Gastroesophageal sphincter (tissue), 4 donors: ENCODE measurements at regions not wholly inside any gene's neighbourhood (a gene's known extent, or its start where the extent isn't known, plus 50 kb on each side); places are given as distances from the start of the nearest gene placed in this dataset.

Source experiments
- ATAC-seq: fragments of 150-250 bp; one replicate; pipeline ENCODE4 v1.9.1; 2016; ENCODE audit warnings: mild to moderate bottlenecking, moderate library complexity
- H3K27ac ChIP-seq, 4 donors: fragments of 200-600 bp; sonication (generic) in 3 of 4; 1 replicate in 3 of 4; 2 replicates in 1 of 4; pipeline ENCODE4 v1.5.1; 2016 to 2019
- H3K27me3 ChIP-seq: fragments of 200-600 bp; sonication (generic); one replicate; pipeline ENCODE4 v1.5.1; 2019
- H3K36me3 ChIP-seq, 2 donors: fragments of 200-600 bp; sonication (generic); one replicate each; pipeline ENCODE4 v1.5.1; 2019; ENCODE audit warnings: control low read depth in 1 of 2
- H3K4me1 ChIP-seq, 3 donors: fragments of 200-600 bp; sonication (generic); 1 replicate in 2 of 3; 2 replicates in 1 of 3; pipeline ENCODE4 v1.5.1; 2016 to 2019; ENCODE audit warnings: control low read depth in 2 of 3
- H3K4me3 ChIP-seq, 2 donors: fragments of 200-600 bp; sonication (generic); one replicate each; pipeline ENCODE4 v1.5.1; 2019; ENCODE audit warnings: mild to moderate bottlenecking in 1 of 2, moderate library complexity in 1 of 2
- H3K9me3 ChIP-seq, 3 donors: fragments of 200-600 bp; sonication (generic); one replicate each; pipeline ENCODE4 v1.5.1; 2017 to 2019; ENCODE audit warnings: control low read depth in 2 of 3
- CTCF ChIP-seq, 4 experiments: fragments of 200-600 bp in 2 of 4; fragments of 450-650 bp in 2 of 4; sonication (generic) in 1 of 4; IDR thresholded peaks; one replicate each; pipeline ENCODE4 v1.5.1; 2017 to 2019; ENCODE audit warnings: antibody characterized with exemption in 4 of 4, mild to moderate bottlenecking in 2 of 4, moderate library complexity in 2 of 4
- EP300 ChIP-seq: sonication (generic); formaldehyde crosslinking; IDR thresholded peaks from one replicate; pipeline ENCODE4 v1.6.1; 2017; ENCODE audit warnings: antibody characterized with exemption, mild to moderate bottlenecking
- POLR2A ChIP-seq, 2 donors: fragments of 450-650 bp; IDR thresholded peaks; one replicate each; pipeline ENCODE4 v1.6.1; 2017; ENCODE audit warnings: antibody characterized with exemption in 2 of 2, mild to moderate bottlenecking in 2 of 2, moderate library complexity in 1 of 2
- POLR2AphosphoS5 ChIP-seq: sonication (generic); formaldehyde crosslinking; IDR thresholded peaks from one replicate; pipeline ENCODE4 v1.6.1; 2017; ENCODE audit warnings: antibody characterized with exemption
- WGBS, 2 donors: methylation state at CpG; one replicate each; pipeline ENCODE4 v1.1.5; 2018; ENCODE audit warnings: low coverage in 1 of 2; 5-methylcytosine and 5-hydroxymethylcytosine counted together

GRCh38 chr4:33381816-33382215, 2661.6 kb downstream of the PCDH7 start:
- H3K4me3 ChIP-seq = no peak overlapping the region
- TF ChIP-seq EP300 (no peak), POLR2A (IDR thresholded peaks at IDR 0.05) (no peak), POLR2AphosphoS5 (no peak), CTCF (IDR thresholded peaks at IDR 0.05) (no peak)
- H3K27me3 ChIP-seq = no peaks in the 10 kb centered on the region
- WGBS, 2 donors = 78% methylated on average over 4 of the region's 4 CpGs
- H3K36me3 ChIP-seq = no peaks in the 10 kb centered on the region
- ATAC-seq = no peak
- peaks cover 0 to 15% (median 0%) of the 10 kb centered on the region in 3 donors for H3K9me3 ChIP-seq
- no peaks in the 10 kb centered on the region for H3K4me1 ChIP-seq
- H3K27ac ChIP-seq = no peak overlapping the region

GRCh38 chr4:33386764-33387163, 2666.6 kb downstream of the PCDH7 start:
- no peak for TF ChIP-seq EP300
- TF ChIP-seq POLR2A (IDR thresholded peaks at IDR 0.05) = no peak
- TF ChIP-seq CTCF (IDR thresholded peaks at IDR 0.05) = no peak
- TF ChIP-seq POLR2AphosphoS5 = no peak
- H3K9me3 ChIP-seq = peaks cover 0 to 15% (median 0%) of the 10 kb centered on the region in 3 donors
- H3K27me3 ChIP-seq = no peaks in the 10 kb centered on the region
- no peaks in the 10 kb centered on the region for H3K36me3 ChIP-seq
- no peaks in the 10 kb centered on the region for H3K4me1 ChIP-seq
- no peak overlapping the region for H3K27ac ChIP-seq
- H3K4me3 ChIP-seq = no peak overlapping the region
- ATAC-seq = no peak

GRCh38 chr4:33390976-33391375, 2670.8 kb downstream of the PCDH7 start:
- H3K9me3 ChIP-seq = no peaks in the 10 kb centered on the region
- WGBS, 2 donors = 52 to 70% methylated on average over 3 of the region's 3 CpGs
- H3K4me1 ChIP-seq = no peaks in the 10 kb centered on the region
- H3K27me3 ChIP-seq = no peaks in the 10 kb centered on the region
- ATAC-seq = no peak
- TF ChIP-seq POLR2A (IDR thresholded peaks at IDR 0.05) (no peak), EP300 (no peak), POLR2AphosphoS5 (no peak), CTCF (IDR thresholded peaks at IDR 0.05) (no peak)
- H3K4me3 ChIP-seq = no peak overlapping the region
- no peak overlapping the region for H3K27ac ChIP-seq
- no peaks in the 10 kb centered on the region for H3K36me3 ChIP-seq

GRCh38 chr4:33395731-33396485, 2675.7 kb downstream of the PCDH7 start:
- no peak for TF ChIP-seq EP300
- no peak for TF ChIP-seq POLR2A (IDR thresholded peaks at IDR 0.05)
- no peak for TF ChIP-seq CTCF (IDR thresholded peaks at IDR 0.05)
- no peak for TF ChIP-seq POLR2AphosphoS5
- Histone ChIP-seq H3K4me3 (no peak overlapping the region), H3K27ac (no peak overlapping the region), H3K36me3 (no peaks in the 10 kb centered on the region), H3K27me3 (no peaks in the 10 kb centered on the region), H3K4me1 (no peaks in the 10 kb centered on the region), H3K9me3 (no peaks in the 10 kb centered on the region)
- no peak for ATAC-seq

- H3K27ac ChIP-seq = no peak overlapping the region
- no peak for ATAC-seq
- H3K27me3 ChIP-seq = no peaks in the 10 kb centered on the region
- H3K4me1 ChIP-seq = no peaks in the 10 kb centered on the region
- no peak for TF ChIP-seq POLR2A (IDR thresholded peaks at IDR 0.05)
- TF ChIP-seq EP300 = no peak
- TF ChIP-seq CTCF (IDR thresholded peaks at IDR 0.05) = no peak
- WGBS, 2 donors = 100% methylated on average over 1 to 4 of the region's 11 CpGs
- H3K4me3 ChIP-seq = no peak overlapping the region
- no peaks in the 10 kb centered on the region for H3K36me3 ChIP-seq
- no peaks in the 10 kb centered on the region for H3K9me3 ChIP-seq
These were observed 2680.3 kb downstream of the PCDH7 start for GRCh38 chr4:33400504-33400903.
